Neutrophil (primary cell): ENCODE measurements at regions not wholly inside any gene's neighbourhood (a gene's known extent, or its start where the extent isn't known, plus 50 kb on each side); places are given as distances from the start of the nearest gene placed in this dataset.

Source experiments
- H3K27ac ChIP-seq: fragments of 200-600 bp; sonication (generic); 2 replicates; pipeline ENCODE4 v1.5.1; 2016; ENCODE audit warnings: mild to moderate bottlenecking, moderate library complexity
- H3K27me3 ChIP-seq: fragments of 200-600 bp; sonication (generic); 2 replicates; pipeline ENCODE4 v1.6.0; 2016; ENCODE audit warnings: mild to moderate bottlenecking
- H3K36me3 ChIP-seq: fragments of 200-600 bp; sonication (generic); 2 replicates; pipeline ENCODE4 v1.5.1; 2017
- H3K4me1 ChIP-seq, 2 experiments: fragments of 200-600 bp in 1 of 2; sonication (generic) in 1 of 2; 1 replicate in 1 of 2; 2 replicates in 1 of 2; pipeline versions ENCODE4 v1.5.1 to v1.6.1; 2013 to 2016; ENCODE audit warnings: low read depth in 1 of 2, low read length in 1 of 2, mild to moderate bottlenecking in 1 of 2, moderate library complexity in 1 of 2; ENCODE audit not compliant: control insufficient read depth in 1 of 2, insufficient read depth in 1 of 2
- H3K4me3 ChIP-seq, 2 experiments: fragments of 200-600 bp in 1 of 2; sonication (generic) in 1 of 2; 1 replicate in 1 of 2; 2 replicates in 1 of 2; pipeline ENCODE4 v1.5.1; 2013 to 2016; ENCODE audit warnings: low read depth in 1 of 2, low read length in 1 of 2, mild to moderate bottlenecking in 1 of 2, moderate library complexity in 1 of 2
- H3K9me3 ChIP-seq: fragments of 200-600 bp; sonication (generic); 2 replicates; pipeline ENCODE4 v1.5.1; 2016
- CTCF ChIP-seq: fragments of 200-600 bp; sonication (generic); IDR thresholded peaks from 2 replicates; pipeline ENCODE4 v1.5.1; 2016; ENCODE audit warnings: antibody characterized with exemption

- Histone ChIP-seq H3K36me3 (no peaks in the 10 kb centered on the region), H3K27me3 (no peaks in the 10 kb centered on the region), H3K4me1 (no peaks in the 10 kb centered on the region), H3K4me3 (no peak overlapping the region), H3K9me3 (no peaks in the 10 kb centered on the region), H3K27ac (no peak overlapping the region)
- no peak for TF ChIP-seq CTCF
These were observed 225.9 kb upstream of the CST7 start for GRCh38 chr20:24723186-24723585.

- Histone ChIP-seq H3K27me3 (no peaks in the 10 kb centered on the region), H3K27ac (no peak overlapping the region), H3K4me1 (no peaks in the 10 kb centered on the region), H3K36me3 (no peaks in the 10 kb centered on the region), H3K4me3 (no peak overlapping the region), H3K9me3 (no peaks in the 10 kb centered on the region)
- no peak for TF ChIP-seq CTCF
These were observed 225.3 kb upstream of the CST7 start for GRCh38 chr20:24723647-24724352.

DNA sequence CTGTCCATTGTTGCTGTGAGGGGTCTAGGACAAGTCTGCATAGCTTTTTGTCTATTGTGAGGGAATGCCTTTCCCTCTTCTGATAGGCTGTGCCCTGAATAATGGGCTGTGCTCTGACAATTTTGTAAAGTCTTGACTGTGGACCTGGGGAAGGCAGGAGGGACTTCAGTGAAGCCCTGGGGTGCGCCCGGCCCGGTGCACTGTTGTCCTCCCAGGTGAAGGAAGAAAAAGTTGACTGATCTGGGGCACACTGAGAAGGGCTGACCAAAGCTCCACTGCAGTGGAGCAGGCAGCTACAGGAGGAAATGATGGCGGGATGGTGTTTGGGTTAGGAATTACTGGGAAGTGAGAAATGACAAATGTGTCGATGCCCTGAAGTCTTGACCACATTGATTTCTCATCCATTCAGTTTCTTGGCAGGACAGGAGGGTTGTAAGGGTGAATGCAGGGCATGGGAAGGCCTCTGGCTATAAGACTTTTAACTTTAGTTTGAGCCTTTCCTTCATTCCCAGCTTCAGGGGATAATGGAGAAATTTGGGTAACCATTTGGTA, 224.0 kb upstream of the CST7 start:
- TF ChIP-seq CTCF: no peak
- H3K4me1 ChIP-seq: no peaks in the 10 kb centered on the region
- H3K9me3 ChIP-seq: no peaks in the 10 kb centered on the region
- H3K27me3 ChIP-seq: no peaks in the 10 kb centered on the region
- no peaks in the 10 kb centered on the region for H3K36me3 ChIP-seq
- H3K27ac ChIP-seq: no peak overlapping the region
- H3K4me3 ChIP-seq: no peak overlapping the region

DNA sequence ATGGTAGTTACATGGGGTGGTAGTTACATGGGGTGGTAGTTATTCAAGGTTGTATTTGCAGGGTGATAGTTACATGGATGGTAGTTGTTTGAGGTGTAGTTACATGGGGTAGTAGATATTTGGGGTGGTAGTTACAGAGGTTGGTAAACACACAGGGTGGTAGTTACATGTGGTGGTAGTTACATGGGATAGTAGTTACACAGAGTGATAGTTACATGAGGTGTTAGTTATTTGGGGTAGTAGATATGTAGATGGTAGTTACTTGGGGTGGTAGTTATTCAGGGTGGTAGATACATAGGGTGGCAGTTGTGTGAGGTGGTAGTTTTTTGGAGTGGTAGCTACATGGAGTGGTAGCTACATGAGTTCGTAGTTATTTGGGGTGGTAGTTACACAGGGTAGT, 221.3 kb upstream of the CST7 start:
- Histone ChIP-seq H3K27me3 (no peaks in the 10 kb centered on the region), H3K4me1 (no peaks in the 10 kb centered on the region), H3K36me3 (no peaks in the 10 kb centered on the region), H3K27ac (no peak overlapping the region), H3K9me3 (no peaks in the 10 kb centered on the region), H3K4me3 (no peak overlapping the region)
- TF ChIP-seq CTCF: no peak

GRCh38 chr20:24729896-24730605, 219.0 kb upstream of the CST7 start:
- Histone ChIP-seq H3K4me1 (no peaks in the 10 kb centered on the region), H3K36me3 (no peaks in the 10 kb centered on the region), H3K9me3 (no peaks in the 10 kb centered on the region), H3K4me3 (no peak overlapping the region), H3K27me3 (no peaks in the 10 kb centered on the region), H3K27ac (no peak overlapping the region)
- no peak for TF ChIP-seq CTCF
